ENCODE measurements at regions not wholly inside any gene's neighbourhood (a gene's known extent, or its start where the extent isn't known, plus 50 kb on each side); places are given as distances from the start of the nearest gene placed in this dataset.

DNA sequence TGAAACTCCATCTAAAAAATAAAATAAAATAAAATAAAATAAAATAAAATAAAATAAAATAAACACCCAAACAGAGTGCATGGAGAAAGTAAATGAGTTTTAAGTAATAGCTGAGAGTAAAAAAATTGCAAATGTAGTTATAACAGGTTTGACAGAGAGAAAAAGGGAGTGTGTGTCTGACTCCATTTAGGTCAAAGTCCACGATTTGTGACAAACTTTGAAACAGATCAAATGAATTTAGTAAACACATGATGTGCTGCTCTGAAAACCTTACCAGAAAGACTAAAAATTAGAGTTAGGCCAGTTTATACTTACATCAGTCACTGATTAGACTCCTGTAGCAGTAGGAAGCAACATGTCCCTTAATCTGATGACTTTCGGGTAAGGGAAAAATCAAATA lies 346.6 kb downstream of the PARP8 start:
- no peak for TF ChIP-seq POLR2A (IDR thresholded peaks at IDR 0.05)
- TF ChIP-seq, protein P1, sequence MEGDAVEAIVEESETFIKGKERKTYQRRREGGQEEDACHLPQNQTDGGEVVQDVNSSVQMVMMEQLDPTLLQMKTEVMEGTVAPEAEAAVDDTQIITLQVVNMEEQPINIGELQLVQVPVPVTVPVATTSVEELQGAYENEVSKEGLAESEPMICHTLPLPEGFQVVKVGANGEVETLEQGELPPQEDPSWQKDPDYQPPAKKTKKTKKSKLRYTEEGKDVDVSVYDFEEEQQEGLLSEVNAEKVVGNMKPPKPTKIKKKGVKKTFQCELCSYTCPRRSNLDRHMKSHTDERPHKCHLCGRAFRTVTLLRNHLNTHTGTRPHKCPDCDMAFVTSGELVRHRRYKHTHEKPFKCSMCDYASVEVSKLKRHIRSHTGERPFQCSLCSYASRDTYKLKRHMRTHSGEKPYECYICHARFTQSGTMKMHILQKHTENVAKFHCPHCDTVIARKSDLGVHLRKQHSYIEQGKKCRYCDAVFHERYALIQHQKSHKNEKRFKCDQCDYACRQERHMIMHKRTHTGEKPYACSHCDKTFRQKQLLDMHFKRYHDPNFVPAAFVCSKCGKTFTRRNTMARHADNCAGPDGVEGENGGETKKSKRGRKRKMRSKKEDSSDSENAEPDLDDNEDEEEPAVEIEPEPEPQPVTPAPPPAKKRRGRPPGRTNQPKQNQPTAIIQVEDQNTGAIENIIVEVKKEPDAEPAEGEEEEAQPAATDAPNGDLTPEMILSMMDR (IDR thresholded peaks at IDR 0.05): no peak
